ENCODE measurements at regions not wholly inside any gene's neighbourhood (a gene's known extent, or its start where the extent isn't known, plus 50 kb on each side); places are given as distances from the start of the nearest gene placed in this dataset.
"Not testable (repeated sequence)": the region's sequence is repeated elsewhere in the genome, so short reads cannot be mapped to it uniquely, and the experiment has no call there.

- Histone ChIP-seq H3K9me3 (replicated peaks; ENCODE audit: control insufficient read depth, insufficient read depth, low read length) (no peaks in the 10 kb centered on the region), H3K9ac (replicated peaks; ENCODE audit: extremely low read depth, insufficient read depth, low read length) (no peak overlapping the region), H3K9me1 (replicated peaks; ENCODE audit: control insufficient read depth, extremely low read depth, insufficient read depth, low read length) (no peaks in the 10 kb centered on the region), H4K20me1 (replicated peaks; ENCODE audit: control insufficient read depth, extremely low read depth, insufficient read depth, low read length) (no peaks in the 10 kb centered on the region), H3K27me3 (ENCODE audit: control insufficient read depth in 2 of 2, insufficient read depth in 2 of 2, low read length in 2 of 2) (no peaks in the 10 kb centered on the region), H3K36me3 (ENCODE audit: control insufficient read depth in 2 of 2, extremely low read depth in 1 of 2, insufficient read depth in 2 of 2, low read length in 2 of 2) (no peaks in the 10 kb centered on the region), H3K27ac (ENCODE audit: insufficient read depth, low read depth, low read length) (no peak overlapping the region), H2AFZ (ENCODE audit: low read depth, low read length) (no peak overlapping the region), H3K4me1 (ENCODE audit: control insufficient read depth, extremely low read depth, insufficient read depth, low read length) (no peaks in the 10 kb centered on the region), H3K79me2 (ENCODE audit: control insufficient read depth, insufficient read depth, low read length) (no peaks in the 10 kb centered on the region), H3K4me2 (ENCODE audit: insufficient read depth, low read length) (no peak overlapping the region), H3K4me3 (replicated peaks in 1 of 3; ENCODE audit: insufficient read depth in 1 of 3, low read depth in 1 of 3, low read length in 3 of 3) (no peak overlapping the region)
- dilution Hi-C loops (cut with MboI; ENCODE audit: extremely low pct_ligation_motif_present, low sequenced_read_pairs), result no loop called here
- DNase-seq (ENCODE audit: low read depth, low spot score) (no peak), FAIRE-seq (no peak)
- intact Hi-C loops (cut with micrococcal nuclease), result no loop called here
- BruUV-seq (replicated peaks), result no TSS peak
- CTCF ChIA-PET, result interaction anchor here (2.0 kb wide), 1 partner anchor 9 kb away, joined by 5 read pairs; no protein-coding TSS in a partner anchor
- POLR2A ChIA-PET, result no interaction called here
- TF ChIP-seq POLR2AphosphoS5 (IDR thresholded peaks at IDR 0.05; ENCODE audit: insufficient read depth, low read depth, low read length), result no peak
- no peak for TF ChIP-seq GATA2 (IDR thresholded peaks at IDR 0.05; ENCODE audit: insufficient read depth, insufficient read length, low read depth, low read length)
- TF ChIP-seq JUN (IDR thresholded peaks at IDR 0.05; ENCODE audit: borderline replicate concordance, insufficient read depth, insufficient read length, low read depth), result no peak
- TF ChIP-seq, protein P1, sequence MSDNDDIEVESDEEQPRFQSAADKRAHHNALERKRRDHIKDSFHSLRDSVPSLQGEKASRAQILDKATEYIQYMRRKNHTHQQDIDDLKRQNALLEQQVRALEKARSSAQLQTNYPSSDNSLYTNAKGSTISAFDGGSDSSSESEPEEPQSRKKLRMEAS (IDR thresholded peaks at IDR 0.05; ENCODE audit: insufficient read depth, insufficient read length), result no peak
- no peak for TF ChIP-seq POLR2A (IDR thresholded peaks at IDR 0.05; ENCODE audit: low read depth, low read length)
- no peak for TF ChIP-seq CTCF (IDR thresholded peaks at IDR 0.05; ENCODE audit: extremely low read depth in 1 of 2, insufficient read depth in 1 of 2, low read depth in 1 of 2, low read length in 2 of 2)
- no peak for TF ChIP-seq MYC (IDR thresholded peaks at IDR 0.05; ENCODE audit: low read depth, low read length)
- TF ChIP-seq FOS (IDR thresholded peaks at IDR 0.05; ENCODE audit: borderline replicate concordance, insufficient read depth, low read length), result no peak
These were observed 130.9 kb downstream of the RFPL4B start for GRCh38 chr6:112478036-112478435.

- H3K36me3 ChIP-seq (ENCODE audit: control insufficient read depth in 2 of 2, extremely low read depth in 1 of 2, insufficient read depth in 2 of 2, low read length in 2 of 2); H3K79me2 ChIP-seq (ENCODE audit: control insufficient read depth, insufficient read depth, low read length); H3K27ac ChIP-seq (ENCODE audit: insufficient read depth, low read depth, low read length); H3K27me3 ChIP-seq (ENCODE audit: control insufficient read depth in 2 of 2, insufficient read depth in 2 of 2, low read length in 2 of 2); POLR2A ChIA-PET; H3K9ac ChIP-seq (replicated peaks; ENCODE audit: extremely low read depth, insufficient read depth, low read length); intact Hi-C loops (cut with micrococcal nuclease); FAIRE-seq; H3K4me1 ChIP-seq (ENCODE audit: control insufficient read depth, extremely low read depth, insufficient read depth, low read length); CTCF ChIA-PET; H3K9me1 ChIP-seq (replicated peaks; ENCODE audit: control insufficient read depth, extremely low read depth, insufficient read depth, low read length); dilution Hi-C loops (cut with MboI; ENCODE audit: extremely low pct_ligation_motif_present, low sequenced_read_pairs); H4K20me1 ChIP-seq (replicated peaks; ENCODE audit: control insufficient read depth, extremely low read depth, insufficient read depth, low read length); H2AFZ ChIP-seq (ENCODE audit: low read depth, low read length); DNase-seq (ENCODE audit: low read depth, low spot score); H3K4me3 ChIP-seq (replicated peaks in 1 of 3; ENCODE audit: insufficient read depth in 1 of 3, low read depth in 1 of 3, low read length in 3 of 3); H3K4me2 ChIP-seq (ENCODE audit: insufficient read depth, low read length); BruUV-seq (replicated peaks); H3K9me3 ChIP-seq (replicated peaks; ENCODE audit: control insufficient read depth, insufficient read depth, low read length): not testable (repeated sequence)
These were observed 132.8 kb downstream of the RFPL4B start for GRCh38 chr6:112479975-112480374.

Measured in endothelial cell of umbilical vein (primary cell).